Midbrain (tissue), 1 donor: ENCODE measurements at regions not wholly inside any gene's neighbourhood (a gene's known extent, or its start where the extent isn't known, plus 50 kb on each side); places are given as distances from the start of the nearest gene placed in this dataset.

ENCODE experiments used
- DNase-seq: peaks from one replicate; lab custom pipeline; 2025; lab: John Stamatoyannopoulos, UW

- no peak for DNase-seq
Observed at GRCh38 chr10:52879091-52879807, 106.7 kb upstream of the MBL2 start.

DNA sequence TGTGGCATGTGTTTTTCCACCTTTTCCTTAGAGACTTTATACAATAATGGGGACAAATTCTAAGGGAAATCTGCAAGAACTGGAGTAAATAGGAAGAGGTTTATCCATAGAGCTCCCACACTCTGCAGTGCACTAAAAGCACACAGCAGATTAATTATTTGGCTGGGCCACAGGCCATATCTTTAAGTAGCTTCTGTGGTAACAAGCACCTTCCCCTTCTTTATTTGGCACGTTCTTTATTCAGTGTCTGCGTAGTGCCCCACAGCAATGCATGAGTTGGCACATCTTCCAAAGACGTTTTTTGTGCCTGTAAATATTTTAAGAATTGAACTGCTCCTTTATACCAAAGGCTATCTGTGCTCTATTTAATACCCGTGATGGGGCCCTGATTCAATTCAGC lies 104.9 kb upstream of the MBL2 start:
- DNase-seq = no peak

- no peak for DNase-seq
Observed at GRCh38 chr10:52875336-52875735, 102.8 kb upstream of the MBL2 start.

GRCh38 chr10:52874581-52874980 lies 102.0 kb upstream of the MBL2 start:
- DNase-seq = no peak

DNA sequence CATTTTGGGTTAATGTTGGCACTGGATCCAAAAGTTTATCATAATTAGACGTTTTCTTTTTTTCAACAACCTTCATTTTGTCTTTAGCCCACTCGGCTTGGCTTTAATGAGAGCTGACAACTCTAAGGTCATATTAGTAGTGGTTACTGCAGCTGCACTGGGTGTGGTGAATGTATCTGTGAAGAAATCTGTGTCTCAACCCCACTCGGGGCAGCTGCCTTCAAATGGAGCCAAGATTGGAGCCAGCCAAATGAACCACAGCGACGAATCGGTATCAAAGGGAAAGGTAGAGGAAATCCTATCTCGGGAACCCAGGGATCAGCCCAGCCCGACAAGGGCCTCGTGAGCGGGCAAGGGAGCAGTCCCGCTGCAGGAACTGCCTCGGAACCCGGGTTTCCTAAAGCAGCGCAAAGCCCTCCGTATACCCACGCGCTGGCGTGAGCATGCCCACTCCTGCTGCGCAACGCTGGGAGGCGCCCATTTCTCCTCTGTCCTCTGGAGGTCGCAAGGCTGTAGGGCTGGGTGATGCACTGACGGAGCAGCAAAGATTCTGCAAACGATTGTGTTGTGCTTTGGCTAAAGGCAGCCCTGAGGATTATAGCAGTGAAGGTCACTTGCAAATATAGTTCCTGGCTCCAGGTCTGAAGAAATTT lies 98.7 kb upstream of the MBL2 start:
- DNase-seq = no peak

DNA sequence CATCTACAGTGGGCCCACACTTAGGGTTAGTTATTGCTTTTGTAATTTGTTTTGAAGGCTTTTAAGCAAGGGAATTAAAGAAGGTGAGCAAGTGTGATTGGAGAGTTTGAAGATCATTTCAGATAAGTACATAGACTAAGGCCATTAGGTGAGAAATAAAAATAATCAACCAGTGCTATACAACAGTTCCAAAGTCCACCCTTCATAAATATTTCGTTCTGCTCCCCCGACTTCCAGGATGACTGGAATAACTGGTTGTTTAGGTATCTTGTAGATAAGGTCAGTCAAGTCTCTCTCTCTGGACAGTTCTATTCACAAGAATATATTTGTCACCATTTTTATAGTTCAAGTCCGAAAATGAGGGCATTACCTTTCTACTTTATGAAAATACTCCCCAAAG lies 98.0 kb upstream of the MBL2 start:
- DNase-seq = no peak

DNA sequence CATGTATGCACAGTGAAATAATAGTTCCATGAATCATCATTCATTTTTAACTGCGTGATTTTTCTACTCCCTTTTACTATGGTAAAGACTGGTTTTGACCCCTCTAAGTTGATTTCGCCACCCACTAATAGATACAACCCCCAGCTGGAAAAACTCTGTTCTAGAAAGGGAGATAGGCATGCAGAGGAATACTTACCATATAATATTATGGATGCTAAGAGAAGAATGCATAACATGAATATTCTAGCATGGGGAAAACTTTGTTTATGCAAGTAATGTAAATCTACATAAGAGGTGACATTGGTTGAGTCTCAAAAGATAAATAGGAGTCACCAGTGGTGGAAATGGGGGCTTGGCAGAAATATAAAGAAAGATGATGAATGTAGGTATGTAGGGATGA lies 97.3 kb upstream of the MBL2 start:
- DNase-seq = no peak

DNA sequence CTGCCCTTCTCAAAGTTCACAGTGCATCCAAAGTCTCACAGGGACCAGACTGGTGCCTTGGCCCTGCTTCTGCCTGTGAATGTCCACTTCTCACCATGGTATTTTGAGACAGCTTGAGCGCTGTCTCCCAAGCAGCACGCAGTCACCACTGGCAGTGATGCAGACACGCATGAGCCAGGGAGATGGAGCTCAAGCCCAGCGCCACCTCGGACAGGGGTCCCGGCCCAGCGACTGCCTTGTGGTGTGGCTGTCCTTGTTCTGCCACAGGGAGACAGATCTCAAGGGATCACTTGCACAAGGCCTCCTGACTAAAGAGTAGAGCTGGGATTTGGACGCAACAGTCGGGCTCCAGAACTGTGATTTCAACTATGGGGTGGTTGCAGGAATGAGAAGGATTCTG lies 92.6 kb upstream of the MBL2 start:
- no peak for DNase-seq

DNA sequence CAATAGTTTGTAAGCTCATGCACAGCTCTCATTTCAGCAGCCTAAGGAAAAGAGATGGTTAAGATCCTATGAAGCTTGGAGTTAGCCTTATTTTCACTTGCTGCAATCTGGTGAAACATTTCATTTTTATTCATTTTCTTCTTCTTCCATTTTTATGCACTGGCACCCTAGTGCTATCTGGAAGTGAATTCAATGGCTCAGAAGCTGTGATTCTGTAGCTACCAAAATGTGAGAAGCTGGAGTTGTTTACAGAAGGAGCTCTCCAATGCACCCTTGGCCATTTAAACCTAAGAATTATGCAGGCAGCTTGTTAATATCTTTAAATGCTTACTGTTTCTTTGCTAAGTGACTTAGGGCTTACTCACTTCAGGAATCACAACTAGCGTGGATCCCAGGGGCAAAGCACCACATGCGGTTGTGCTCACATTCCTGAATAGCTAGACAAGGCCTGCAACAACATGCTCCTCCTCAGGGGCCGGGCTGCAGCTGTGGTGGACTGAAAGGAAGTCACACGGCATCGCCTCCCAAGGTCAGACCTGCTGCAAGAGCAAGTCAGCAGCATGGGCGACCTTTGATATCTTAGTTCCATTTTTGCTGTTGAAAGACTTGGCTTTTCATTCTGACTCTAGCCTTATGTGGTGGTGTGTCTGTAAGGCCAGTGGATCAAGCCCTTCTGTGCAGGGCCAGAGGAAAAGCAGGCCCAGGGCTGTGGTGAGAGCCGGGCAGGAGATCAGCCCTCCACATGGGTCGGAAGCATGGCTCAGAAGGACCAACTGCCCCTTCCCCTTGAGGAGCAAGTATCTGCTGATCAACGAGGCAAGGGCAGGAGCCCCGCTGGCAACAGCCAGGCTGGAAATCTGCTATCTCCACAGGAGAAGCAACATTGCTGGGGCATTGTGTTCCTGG lies 91.9 kb upstream of the MBL2 start:
- DNase-seq = no peak

GRCh38 chr10:52858722-52859121 lies 86.1 kb upstream of the MBL2 start:
- DNase-seq = no peak

DNA sequence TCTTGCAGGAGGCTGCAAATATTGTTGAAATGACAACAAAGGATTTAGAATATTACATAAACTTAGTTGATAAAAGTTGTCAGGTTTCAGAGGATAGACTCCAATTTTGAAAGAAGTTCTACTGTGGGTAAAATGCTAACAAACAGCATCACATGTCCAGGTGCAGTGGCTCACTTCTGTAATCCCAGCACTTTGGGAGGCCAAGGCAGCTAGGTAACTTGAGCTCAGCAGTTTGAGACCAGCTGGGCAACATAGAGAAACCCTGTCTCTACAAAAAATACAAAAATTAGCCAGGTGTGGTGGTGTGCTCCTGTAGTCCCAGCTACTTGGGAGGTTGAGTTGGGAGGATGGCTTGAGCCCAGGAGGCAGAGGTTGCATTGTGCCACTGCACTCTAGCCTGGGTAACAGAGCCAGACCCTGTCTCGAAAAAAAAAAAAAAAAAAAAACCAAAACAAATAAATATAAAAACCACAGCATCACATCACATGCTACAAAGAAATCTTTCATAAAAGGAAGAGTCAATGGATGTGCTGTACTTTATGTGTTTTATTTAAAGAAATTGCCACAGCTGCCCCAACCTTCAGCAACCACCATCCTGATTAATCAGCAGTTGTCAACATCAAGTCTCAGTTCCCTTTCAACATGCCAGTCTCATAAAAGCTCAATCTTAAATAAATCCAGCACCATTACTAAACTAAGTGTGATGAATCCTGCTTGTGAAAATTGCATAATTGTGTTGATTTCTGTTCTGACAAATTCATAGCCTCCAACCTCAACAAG lies 83.2 kb upstream of the MBL2 start:
- no peak for DNase-seq

GRCh38 chr10:52853704-52854103 lies 81.1 kb upstream of the MBL2 start:
- no peak for DNase-seq

- DNase-seq = no peak
Observed at GRCh38 chr10:52836816-52837215, 64.2 kb upstream of the MBL2 start.
